Activated CD4-positive, alpha-beta T cell treated with anti-CD3 and anti-CD28 coated beads, Interleukin-10, Interleukin-2, amounts not matched to agents 100 ng/mL and 50 ng/mL, durations not matched to agents 16 hours and 8 hours (primary cell): ENCODE measurements at regions not wholly inside any gene's neighbourhood (a gene's known extent, or its start where the extent isn't known, plus 50 kb on each side); places are given as distances from the start of the nearest gene placed in this dataset.
A peak's percentile ranks its signal among the peaks of the same experiment; 100 is the strongest.

ENCODE experiments used
- DNase-seq: peaks from one replicate; pipeline ENCODE4 v3.0.0-alpha.2; 2020

- DNase-seq: no peak
Measured at GRCh38 chr16:74169687-74170376, 126.8 kb upstream of the PSMD7 start.

- no peak for DNase-seq
Measured at GRCh38 chr16:74169066-74169465, 127.5 kb upstream of the PSMD7 start.

GRCh38 chr16:74168445-74168844 is 128.2 kb upstream of the PSMD7 start:
- no peak for DNase-seq

- DNase-seq: no peak
Measured at GRCh38 chr16:74166456-74166855, 130.2 kb upstream of the PSMD7 start.

- DNase-seq: no peak
Measured at GRCh38 chr16:74165566-74166080, 131.0 kb upstream of the PSMD7 start.

DNA sequence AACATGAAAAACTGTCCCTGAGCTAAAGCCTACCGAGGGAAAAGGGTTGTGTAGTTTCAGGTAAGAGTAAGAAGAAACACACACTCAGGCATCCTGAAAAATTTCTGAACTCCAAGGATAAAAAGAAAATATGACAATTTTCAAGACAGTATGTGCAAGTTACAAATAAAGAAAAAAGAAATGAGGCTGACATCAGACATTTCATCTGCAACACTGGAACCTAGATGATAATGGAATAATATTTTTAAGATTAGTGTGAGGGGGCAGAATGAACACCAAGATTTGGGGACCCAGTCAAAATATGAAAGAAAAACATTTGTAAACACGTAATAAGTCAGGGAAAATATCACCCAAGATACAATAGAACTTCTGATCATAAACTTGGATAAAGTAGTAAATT is 135.9 kb upstream of the PSMD7 start:
- DNase-seq: no peak

- no peak for DNase-seq
Measured at GRCh38 chr16:74153773-74154172, 142.8 kb upstream of the PSMD7 start.

GRCh38 chr16:74146643-74147042 is 150.0 kb upstream of the PSMD7 start:
- no peak for DNase-seq

DNA sequence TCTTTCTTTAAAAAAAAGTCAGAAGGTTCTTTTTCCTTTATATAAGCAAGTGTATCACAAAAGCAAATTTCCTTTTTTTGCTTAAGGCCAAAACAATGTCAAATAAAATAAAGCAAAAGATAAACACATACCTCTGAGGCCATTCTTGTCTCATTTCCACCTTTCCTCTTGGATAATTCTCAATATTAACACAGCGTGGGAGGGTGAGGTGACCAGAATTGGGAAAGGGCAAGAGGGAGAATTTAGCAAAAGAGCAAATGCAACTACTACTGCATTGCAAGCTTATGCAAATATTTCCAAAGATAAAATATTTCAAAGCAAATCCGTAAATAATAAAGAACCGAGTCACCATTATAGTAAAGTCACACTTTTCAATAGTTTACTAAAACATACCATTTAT is 153.4 kb upstream of the PSMD7 start:
- no peak for DNase-seq

- no peak for DNase-seq
Measured at GRCh38 chr16:74141015-74141414, 155.6 kb upstream of the PSMD7 start.

- no peak for DNase-seq
Measured at GRCh38 chr16:74140557-74140956, 156.1 kb upstream of the PSMD7 start.

DNA sequence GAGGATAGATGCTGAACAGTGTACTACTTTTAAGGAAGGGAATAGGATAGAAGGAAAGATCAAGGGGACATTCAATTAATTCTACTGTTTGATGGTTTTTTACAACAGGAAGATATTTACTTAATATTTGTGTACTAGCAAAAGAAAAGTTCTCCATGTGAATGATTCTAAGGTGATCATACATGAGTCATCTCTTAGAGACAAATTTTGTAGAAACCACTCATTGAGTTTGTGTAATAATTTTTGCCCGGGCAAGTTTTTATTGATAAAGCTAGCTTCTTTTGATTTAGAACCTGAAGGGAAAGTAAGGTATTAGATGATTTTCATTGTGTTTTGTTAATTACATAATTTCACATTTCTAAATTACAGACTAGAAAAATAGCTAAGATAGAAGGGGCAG is 172.8 kb upstream of the PSMD7 start:
- DNase-seq: no peak

GRCh38 chr16:74123195-74123594 is 173.4 kb upstream of the PSMD7 start:
- DNase-seq: no peak

DNA sequence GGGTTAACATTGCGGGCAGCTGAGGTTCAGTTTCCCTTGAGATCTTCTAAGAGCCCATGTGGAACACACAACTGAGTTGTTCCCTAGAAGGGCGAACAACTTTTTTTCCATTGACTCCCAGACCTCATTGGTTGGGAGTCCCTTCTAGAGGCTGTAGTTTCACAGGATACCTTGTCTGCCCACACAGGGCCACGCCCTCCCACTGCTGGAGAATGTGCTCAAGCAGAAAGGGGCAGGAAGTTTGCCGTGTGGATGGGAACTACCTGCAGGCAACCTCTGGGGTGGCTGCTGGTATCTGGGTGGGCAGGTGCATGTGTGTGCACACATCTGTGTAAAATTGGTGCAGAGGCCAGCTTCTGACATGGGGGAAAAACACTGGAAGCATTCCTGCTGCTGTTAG is 178.8 kb upstream of the PSMD7 start:
- DNase-seq: no peak

DNA sequence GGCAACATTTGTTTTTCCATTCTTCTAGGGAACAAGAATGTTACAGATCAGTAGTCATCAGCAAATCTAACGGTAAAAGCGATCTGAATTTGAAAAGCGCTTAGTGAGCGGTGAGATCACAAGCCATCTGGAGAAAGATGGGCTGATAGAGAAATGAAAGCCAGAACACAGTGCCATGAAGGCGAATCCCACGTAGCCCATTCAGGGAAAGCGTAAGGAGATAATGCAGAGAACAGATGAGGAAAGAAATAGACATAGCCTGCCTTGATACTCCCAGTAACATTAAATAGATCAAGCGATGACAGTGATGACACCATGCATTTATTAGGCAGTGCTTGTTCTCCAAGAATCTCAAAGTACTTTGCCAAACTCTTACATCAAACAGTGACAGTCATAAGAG is 183.1 kb upstream of the PSMD7 start:
- no peak for DNase-seq

DNA sequence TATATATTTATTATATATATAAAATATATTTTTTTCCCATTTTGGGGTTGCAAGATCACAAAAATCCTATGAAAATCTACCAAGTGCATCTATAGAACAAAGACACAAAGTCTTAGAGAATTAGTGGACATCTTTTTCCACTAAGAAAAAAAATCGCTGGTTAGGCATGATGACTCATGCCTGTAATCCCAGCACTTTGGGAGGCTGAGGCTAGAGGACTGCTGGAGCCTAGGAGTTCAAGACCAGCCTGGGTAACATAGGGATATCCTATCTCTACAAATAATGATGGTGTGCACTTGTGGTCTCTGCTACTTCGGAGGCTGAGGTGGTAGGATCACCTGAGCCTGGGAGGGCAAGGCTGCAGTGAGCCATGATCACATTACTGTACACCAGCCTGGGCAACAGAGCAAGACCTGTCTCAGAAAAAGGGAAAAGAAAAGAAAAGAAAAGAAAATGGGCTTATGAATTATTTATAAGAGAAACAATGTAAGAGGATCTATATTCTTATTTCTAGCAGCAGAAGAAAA is 185.1 kb upstream of the PSMD7 start:
- DNase-seq: no peak

- peak; percentile 50 for DNase-seq
Measured at GRCh38 chr16:74107795-74108610, 188.6 kb upstream of the PSMD7 start.

- DNase-seq: no peak
Measured at GRCh38 chr16:74104022-74104421, 192.6 kb upstream of the PSMD7 start.

DNA sequence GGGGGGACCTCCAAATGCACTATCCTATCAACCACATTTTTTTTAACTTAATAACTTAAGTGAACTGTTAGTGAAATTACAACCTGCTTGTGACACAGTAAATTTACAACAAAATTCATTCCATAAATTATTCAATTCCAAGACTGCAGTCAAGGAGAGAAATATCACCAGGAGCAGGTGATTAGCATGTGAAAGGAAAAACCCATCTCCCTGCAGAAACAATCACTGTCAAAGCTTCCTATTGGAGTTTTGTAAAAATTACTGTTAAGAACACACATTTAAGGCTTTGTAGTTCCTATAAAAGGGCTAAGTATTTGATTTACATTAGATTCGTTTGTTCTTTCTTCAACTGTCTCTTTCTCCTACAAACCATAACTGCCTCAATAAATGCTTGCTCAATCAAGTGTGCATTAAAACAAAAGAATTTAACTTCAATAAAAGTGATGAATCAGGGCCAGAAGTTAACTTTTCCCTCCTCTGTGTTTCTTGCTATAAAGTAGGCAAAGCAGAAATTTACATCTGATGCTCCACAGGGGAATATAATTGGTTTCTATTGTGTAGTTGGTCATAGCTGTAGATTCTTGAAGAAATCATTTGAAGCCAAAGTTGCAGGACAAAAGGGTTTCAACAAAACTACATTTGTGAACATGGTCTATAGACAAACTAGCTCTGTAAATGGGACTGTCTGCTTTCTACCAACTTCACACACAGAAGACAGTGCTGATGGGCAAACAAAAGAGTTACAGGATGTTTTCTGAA is 195.1 kb upstream of the PSMD7 start:
- no peak for DNase-seq

GRCh38 chr16:74100395-74101326 is 196.0 kb upstream of the PSMD7 start:
- DNase-seq: no peak

DNA sequence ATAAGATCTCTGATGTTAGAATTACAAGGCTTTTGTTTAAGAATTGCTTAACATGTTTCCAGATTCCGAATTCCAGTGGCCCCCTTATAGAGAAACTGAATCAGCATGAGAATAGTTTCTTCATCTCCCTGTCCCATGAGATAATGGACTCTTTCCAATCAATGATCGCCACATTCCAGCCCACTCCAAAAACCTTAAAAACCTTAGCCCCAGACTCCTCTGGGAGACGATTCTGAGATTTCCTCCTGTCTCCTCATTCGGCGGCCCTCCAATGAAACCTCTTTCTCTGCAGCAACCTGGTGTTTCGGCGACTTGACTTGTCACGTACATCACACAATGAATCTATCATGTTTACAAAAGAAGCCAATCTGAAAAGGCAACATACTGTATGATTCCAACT is 197.1 kb upstream of the PSMD7 start:
- DNase-seq: no peak

DNA sequence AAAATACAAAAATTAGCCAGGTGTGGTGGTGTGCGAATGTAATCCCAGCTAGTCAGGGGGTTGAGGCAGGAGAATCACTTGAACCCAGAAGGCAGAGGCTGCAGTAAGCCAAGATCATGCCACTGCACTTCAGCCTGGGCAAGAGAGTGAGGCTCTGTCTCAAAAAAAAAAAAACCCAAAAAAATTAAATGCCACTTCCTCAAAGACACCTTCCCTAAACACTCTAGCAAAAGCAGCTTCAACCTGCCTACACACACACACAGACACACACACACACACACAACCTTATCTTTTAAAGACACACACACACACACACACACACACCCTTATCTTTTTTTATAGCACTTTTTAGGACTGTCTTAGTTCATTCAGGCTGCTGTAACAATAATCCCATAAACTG is 201.7 kb upstream of the PSMD7 start:
- DNase-seq: no peak
